ENCODE measurements at regions not wholly inside any gene's neighbourhood (a gene's known extent, or its start where the extent isn't known, plus 50 kb on each side); places are given as distances from the start of the nearest gene placed in this dataset.

DNA sequence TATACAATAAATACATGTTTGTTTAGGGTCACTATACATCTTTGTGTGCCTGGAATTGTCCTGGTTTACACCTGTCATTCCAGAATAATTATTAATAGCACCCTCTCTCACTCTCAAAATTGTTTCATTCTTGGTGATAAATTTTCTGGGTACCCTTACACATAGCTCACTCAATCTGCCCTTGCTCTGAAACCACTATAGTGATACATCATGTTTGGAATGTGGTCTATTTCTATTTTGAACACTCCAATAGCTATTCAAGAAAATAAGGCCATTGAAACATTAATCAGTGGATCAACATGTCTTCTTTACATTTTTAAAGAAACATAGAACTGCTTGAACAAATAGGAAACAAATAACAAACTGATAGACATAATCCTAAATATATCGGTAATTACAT lies 158.7 kb downstream of the ARRDC3 start:
- TF ChIP-seq RFX5 (IDR thresholded peaks at IDR 0.05; ENCODE audit: borderline replicate concordance, low read depth, low read length) (no peak), CBX5 (IDR thresholded peaks at IDR 0.05; ENCODE audit: low read depth, low read length) (no peak), CTBP2 (IDR thresholded peaks at IDR 0.05; ENCODE audit: borderline replicate concordance, insufficient read depth, insufficient read length, low read length) (no peak), TEAD4 (IDR thresholded peaks at IDR 0.05; ENCODE audit: low read depth, low read length) (no peak), HDAC6 (IDR thresholded peaks at IDR 0.05; ENCODE audit: low read depth, low read length) (no peak)
- TF ChIP-seq, protein P1, sequence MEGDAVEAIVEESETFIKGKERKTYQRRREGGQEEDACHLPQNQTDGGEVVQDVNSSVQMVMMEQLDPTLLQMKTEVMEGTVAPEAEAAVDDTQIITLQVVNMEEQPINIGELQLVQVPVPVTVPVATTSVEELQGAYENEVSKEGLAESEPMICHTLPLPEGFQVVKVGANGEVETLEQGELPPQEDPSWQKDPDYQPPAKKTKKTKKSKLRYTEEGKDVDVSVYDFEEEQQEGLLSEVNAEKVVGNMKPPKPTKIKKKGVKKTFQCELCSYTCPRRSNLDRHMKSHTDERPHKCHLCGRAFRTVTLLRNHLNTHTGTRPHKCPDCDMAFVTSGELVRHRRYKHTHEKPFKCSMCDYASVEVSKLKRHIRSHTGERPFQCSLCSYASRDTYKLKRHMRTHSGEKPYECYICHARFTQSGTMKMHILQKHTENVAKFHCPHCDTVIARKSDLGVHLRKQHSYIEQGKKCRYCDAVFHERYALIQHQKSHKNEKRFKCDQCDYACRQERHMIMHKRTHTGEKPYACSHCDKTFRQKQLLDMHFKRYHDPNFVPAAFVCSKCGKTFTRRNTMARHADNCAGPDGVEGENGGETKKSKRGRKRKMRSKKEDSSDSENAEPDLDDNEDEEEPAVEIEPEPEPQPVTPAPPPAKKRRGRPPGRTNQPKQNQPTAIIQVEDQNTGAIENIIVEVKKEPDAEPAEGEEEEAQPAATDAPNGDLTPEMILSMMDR (IDR thresholded peaks at IDR 0.05; ENCODE audit: control extremely low read depth in 1 of 3, insufficient read depth in 1 of 3, low read depth in 1 of 3, low read length in 3 of 3) = no peak

Measured in H1 (cell line).